OCI-LY1 (cell line): ENCODE measurements at regions not wholly inside any gene's neighbourhood (a gene's known extent, or its start where the extent isn't known, plus 50 kb on each side); places are given as distances from the start of the nearest gene placed in this dataset.

ENCODE experiments used
- H2AFZ ChIP-seq: fragments of 200-600 bp; sonication (generic), shearing (Covaris generic); 2 replicates; pipeline ENCODE4 v1.6.0; 2014; ENCODE audit warnings: antibody characterized with exemption, mild to moderate bottlenecking, low read length
- H3F3A ChIP-seq: fragments of 200-600 bp; sonication (generic), shearing (Covaris generic); 2 replicates; pipeline ENCODE4 v1.6.0; 2014; ENCODE audit warnings: mild to moderate bottlenecking, antibody characterized with exemption, low read length, moderate library complexity; ENCODE audit not compliant: insufficient read depth
- H3K27ac ChIP-seq: fragments of 200-600 bp; sonication (generic); 2 replicates; pipeline ENCODE4 v1.5.1; 2014; ENCODE audit warnings: low read length, mixed run types, mild to moderate bottlenecking, low read depth; ENCODE audit not compliant: poor library complexity, severe bottlenecking
- H3K27me3 ChIP-seq: fragments of 200-600 bp; sonication (generic); 2 replicates; pipeline ENCODE4 v1.6.0; 2014; ENCODE audit warnings: antibody characterized with exemption, mild to moderate bottlenecking, low read length, moderate library complexity; ENCODE audit not compliant: insufficient read depth
- H3K36me3 ChIP-seq: fragments of 200-600 bp; sonication (generic); 2 replicates; pipeline ENCODE4 v1.6.1; 2014; ENCODE audit warnings: mild to moderate bottlenecking, antibody characterized with exemption, low read length, moderate library complexity, mixed read lengths; ENCODE audit not compliant: insufficient read depth
- H3K4me1 ChIP-seq: fragments of 200-600 bp; sonication (generic); 2 replicates; pipeline ENCODE4 v1.5.1; 2014; ENCODE audit warnings: mild to moderate bottlenecking, low read length, moderate library complexity; ENCODE audit not compliant: insufficient read depth, severe bottlenecking
- H3K4me2 ChIP-seq: fragments of 200-600 bp; sonication (generic), shearing (Covaris generic); 2 replicates; pipeline ENCODE4 v1.6.1; 2014; ENCODE audit warnings: low read length
- H3K4me3 ChIP-seq: fragments of 200-600 bp; sonication (generic); 2 replicates; pipeline ENCODE4 v1.5.1; 2014; ENCODE audit warnings: low read length, low read depth, mild to moderate bottlenecking, mixed read lengths; ENCODE audit not compliant: poor library complexity, severe bottlenecking
- H3K79me2 ChIP-seq: fragments of 200-600 bp; shearing (Covaris generic); 2 replicates; pipeline ENCODE4 v1.6.1; 2016; ENCODE audit warnings: mixed run types, low read length, mixed read lengths; ENCODE audit not compliant: insufficient read depth
- H3K9ac ChIP-seq: fragments of 200-600 bp; sonication (generic), shearing (Covaris generic); 2 replicates; pipeline ENCODE4 v1.6.1; 2014; ENCODE audit warnings: mild to moderate bottlenecking, low read length, mixed read lengths
- H3K9me2 ChIP-seq: fragments of 200-600 bp; sonication (generic), shearing (Covaris generic); 2 replicates; pipeline ENCODE4 v1.6.1; 2014; ENCODE audit warnings: low read depth, mild to moderate bottlenecking, low read length, mixed read lengths
- H3K9me3 ChIP-seq: fragments of 200-600 bp; shearing (Covaris generic); 2 replicates; pipeline ENCODE4 v1.6.1; 2014; ENCODE audit warnings: low read length, mixed read lengths
- H4K20me1 ChIP-seq: fragments of 200-600 bp; sonication (generic), shearing (Covaris generic); 2 replicates; pipeline ENCODE4 v1.6.0; 2016; ENCODE audit warnings: mild to moderate bottlenecking, low read length; ENCODE audit not compliant: insufficient read depth
- EZH2 ChIP-seq: fragments of 200-600 bp; sonication (generic), shearing (Covaris generic); IDR thresholded peaks from 2 replicates; pipeline ENCODE4 v1.8.0; 2017; ENCODE audit warnings: borderline replicate concordance, mixed run types, mild to moderate bottlenecking, antibody characterized with exemption, low read length, moderate library complexity, mixed read lengths
- TF ChIP-seq, protein P1 (sequence below): fragments of 200-600 bp; sonication (generic), shearing (Covaris generic); IDR thresholded peaks from 2 replicates; pipeline ENCODE4 v1.5.1; 2017; ENCODE audit warnings: mild to moderate bottlenecking, antibody characterized with exemption, low read length, moderate library complexity, mixed read lengths

DNA sequence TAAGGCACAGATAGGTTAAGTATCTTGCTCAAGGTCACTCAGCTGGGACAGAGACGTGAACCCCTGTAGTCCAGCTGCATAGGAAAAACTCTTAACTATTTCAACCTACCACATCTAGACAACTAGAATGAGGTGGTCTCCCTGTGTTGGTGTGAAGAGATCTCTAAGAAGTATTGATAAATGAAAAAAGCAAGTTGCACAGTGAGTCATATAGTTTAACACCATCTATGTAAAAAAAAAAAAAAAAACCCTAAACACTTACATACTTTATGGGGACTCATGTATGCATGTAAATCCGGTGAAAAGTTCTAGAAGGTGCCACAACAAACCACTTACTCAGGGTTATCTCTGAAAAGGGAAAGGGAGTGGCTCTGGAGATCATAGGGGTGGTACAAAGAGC is 185.5 kb downstream of the SATB1 start:
- Histone ChIP-seq H3K9me3 (no peaks in the 10 kb centered on the region), H3K4me1 (no peaks in the 10 kb centered on the region), H3K27me3 (no peaks in the 10 kb centered on the region; the same call in 1 of the 2 replicates), H3K27ac (no peak overlapping the region), H3K4me3 (no peak overlapping the region), H3F3A (no peaks in the 10 kb centered on the region), H3K36me3 (no peaks in the 10 kb centered on the region), H3K4me2 (no peak overlapping the region), H3K9ac (no peak overlapping the region), H3K79me2 (no peaks in the 10 kb centered on the region), H3K9me2 (no peaks in the 10 kb centered on the region), H4K20me1 (no peaks in the 10 kb centered on the region), H2AFZ (no peak overlapping the region)
- no peak for TF ChIP-seq EZH2
- TF ChIP-seq, protein P1, sequence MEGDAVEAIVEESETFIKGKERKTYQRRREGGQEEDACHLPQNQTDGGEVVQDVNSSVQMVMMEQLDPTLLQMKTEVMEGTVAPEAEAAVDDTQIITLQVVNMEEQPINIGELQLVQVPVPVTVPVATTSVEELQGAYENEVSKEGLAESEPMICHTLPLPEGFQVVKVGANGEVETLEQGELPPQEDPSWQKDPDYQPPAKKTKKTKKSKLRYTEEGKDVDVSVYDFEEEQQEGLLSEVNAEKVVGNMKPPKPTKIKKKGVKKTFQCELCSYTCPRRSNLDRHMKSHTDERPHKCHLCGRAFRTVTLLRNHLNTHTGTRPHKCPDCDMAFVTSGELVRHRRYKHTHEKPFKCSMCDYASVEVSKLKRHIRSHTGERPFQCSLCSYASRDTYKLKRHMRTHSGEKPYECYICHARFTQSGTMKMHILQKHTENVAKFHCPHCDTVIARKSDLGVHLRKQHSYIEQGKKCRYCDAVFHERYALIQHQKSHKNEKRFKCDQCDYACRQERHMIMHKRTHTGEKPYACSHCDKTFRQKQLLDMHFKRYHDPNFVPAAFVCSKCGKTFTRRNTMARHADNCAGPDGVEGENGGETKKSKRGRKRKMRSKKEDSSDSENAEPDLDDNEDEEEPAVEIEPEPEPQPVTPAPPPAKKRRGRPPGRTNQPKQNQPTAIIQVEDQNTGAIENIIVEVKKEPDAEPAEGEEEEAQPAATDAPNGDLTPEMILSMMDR, result no peak

DNA sequence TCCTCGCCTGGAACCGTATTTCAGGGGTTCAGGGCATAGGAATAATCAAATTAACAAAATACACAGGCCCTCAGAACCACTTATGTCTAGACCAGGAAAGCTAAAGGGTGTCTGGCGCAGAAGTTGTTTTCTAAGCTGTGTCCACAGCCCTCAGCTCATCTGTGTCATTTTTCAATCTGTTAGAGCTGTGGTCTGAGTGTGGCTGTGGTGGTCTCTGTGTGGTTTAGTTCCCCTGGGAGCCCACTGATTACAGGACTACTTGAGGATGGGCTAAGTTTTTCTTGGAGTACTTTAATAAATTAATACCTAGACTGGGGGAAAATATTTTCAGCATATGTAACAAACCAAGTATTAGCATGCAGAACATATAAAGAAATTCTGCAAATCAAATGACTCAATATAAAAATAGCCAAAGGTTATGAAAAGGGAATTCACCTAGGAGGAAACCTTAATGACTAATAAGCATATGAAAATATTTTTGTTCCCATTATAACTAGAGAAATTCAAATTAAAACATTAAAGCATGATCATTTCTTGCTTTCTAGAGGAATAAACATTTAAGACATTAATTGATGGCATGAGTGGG is 186.3 kb downstream of the SATB1 start:
- Histone ChIP-seq H3K79me2 (no peaks in the 10 kb centered on the region), H3K4me2 (no peak overlapping the region), H3K36me3 (no peaks in the 10 kb centered on the region), H3F3A (no peaks in the 10 kb centered on the region), H3K9me2 (no peaks in the 10 kb centered on the region), H3K9me3 (no peaks in the 10 kb centered on the region), H3K27ac (no peak overlapping the region), H4K20me1 (no peaks in the 10 kb centered on the region), H3K9ac (no peak overlapping the region), H2AFZ (no peak overlapping the region), H3K4me1 (no peaks in the 10 kb centered on the region), H3K27me3 (no peaks in the 10 kb centered on the region; the same call in 1 of the 2 replicates), H3K4me3 (no peak overlapping the region)
- TF ChIP-seq EZH2, result no peak
- TF ChIP-seq, protein P1, result no peak

DNA sequence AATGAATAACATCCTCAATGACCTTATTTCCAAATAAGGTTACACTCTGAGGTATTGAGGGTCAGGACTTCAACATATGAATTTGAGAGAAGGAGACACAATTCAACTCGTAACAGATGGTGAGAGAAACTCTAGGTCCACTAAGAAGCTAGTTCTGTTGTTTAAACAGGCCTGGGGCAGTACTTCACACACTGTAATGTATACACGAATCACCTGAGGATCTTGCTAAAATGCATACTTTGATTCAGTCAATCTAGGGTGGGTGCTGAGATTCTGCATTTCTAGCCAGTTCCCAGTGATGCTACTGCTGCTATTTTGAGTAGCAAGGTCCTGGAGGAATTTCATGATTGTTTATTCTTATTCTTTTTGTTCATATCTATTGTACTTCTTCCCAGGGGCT is 186.8 kb downstream of the SATB1 start:
- Histone ChIP-seq H3K27me3 (no peaks in the 10 kb centered on the region; the same call in 1 of the 2 replicates), H3K9me3 (no peaks in the 10 kb centered on the region), H2AFZ (no peak overlapping the region), H3K27ac (no peak overlapping the region), H3K79me2 (no peaks in the 10 kb centered on the region), H3F3A (no peaks in the 10 kb centered on the region), H3K4me3 (no peak overlapping the region), H4K20me1 (no peaks in the 10 kb centered on the region), H3K9me2 (no peaks in the 10 kb centered on the region), H3K36me3 (no peaks in the 10 kb centered on the region), H3K9ac (no peak overlapping the region), H3K4me1 (no peaks in the 10 kb centered on the region), H3K4me2 (no peak overlapping the region)
- no peak for TF ChIP-seq EZH2
- TF ChIP-seq, protein P1, result no peak
